GM23248 (cell line): ENCODE measurements at regions not wholly inside any gene's neighbourhood (a gene's known extent, or its start where the extent isn't known, plus 50 kb on each side); places are given as distances from the start of the nearest gene placed in this dataset. TPM values are rescaled to one million over a fixed set of nuclear protein-coding genes. Genes with fewer than 3 reads are reported as not detected.

Source experiments
- DNase-seq: peaks from one replicate; pipeline ENCODE4 v3.0.0-alpha.2; 2015
- H2AFZ ChIP-seq: fragments of 200-600 bp; sonication (generic); 2 replicates; pipeline ENCODE4 v1.6.1; 2016; ENCODE audit warnings: antibody characterized with exemption
- H3F3A ChIP-seq: fragments of 200-600 bp; sonication (generic); 2 replicates; pipeline ENCODE4 v1.6.1; 2016; ENCODE audit warnings: mild to moderate bottlenecking, antibody characterized with exemption, mixed run types; ENCODE audit not compliant: insufficient read depth
- H3K27ac ChIP-seq: fragments of 200-600 bp; sonication (generic); 2 replicates; pipeline ENCODE4 v1.5.1; 2016; ENCODE audit warnings: mild to moderate bottlenecking
- H3K27me3 ChIP-seq: fragments of 200-600 bp; sonication (generic); replicated peaks from 2 replicates; pipeline ENCODE4 v1.6.1; 2016; ENCODE audit warnings: mild to moderate bottlenecking; ENCODE audit not compliant: insufficient read depth
- H3K36me3 ChIP-seq: fragments of 200-600 bp; sonication (generic); 2 replicates; pipeline ENCODE4 v1.6.1; 2016; ENCODE audit warnings: low read depth, mild to moderate bottlenecking
- H3K4me1 ChIP-seq: fragments of 200-600 bp; sonication (generic); 2 replicates; pipeline ENCODE4 v1.6.1; 2016; ENCODE audit warnings: mild to moderate bottlenecking; ENCODE audit not compliant: insufficient read depth
- H3K4me2 ChIP-seq: fragments of 200-600 bp; sonication (generic); one replicate; pipeline ENCODE4 v1.6.1; 2016; ENCODE audit warnings: mild to moderate bottlenecking; ENCODE audit not compliant: unreplicated experiment
- H3K4me3 ChIP-seq: fragments of 200-600 bp; sonication (generic); 2 replicates; pipeline ENCODE4 v1.5.1; 2016; ENCODE audit warnings: mild to moderate bottlenecking
- H3K79me2 ChIP-seq: fragments of 200-600 bp; sonication (generic); 2 replicates; pipeline ENCODE4 v1.6.1; 2016; ENCODE audit warnings: mild to moderate bottlenecking; ENCODE audit not compliant: insufficient read depth
- H3K9ac ChIP-seq: fragments of 200-600 bp; sonication (generic); 2 replicates; pipeline ENCODE4 v1.6.1; 2016; ENCODE audit warnings: mild to moderate bottlenecking
- H3K9me2 ChIP-seq: fragments of 200-600 bp; sonication (generic); 2 replicates; pipeline ENCODE4 v1.6.1; 2016; ENCODE audit warnings: mixed run types, mild to moderate bottlenecking, moderate library complexity; ENCODE audit not compliant: insufficient read depth
- H3K9me3 ChIP-seq: fragments of 200-600 bp; sonication (generic); one replicate; pipeline ENCODE4 v1.6.1; 2017; ENCODE audit warnings: low read depth
- H4K20me1 ChIP-seq: fragments of 200-600 bp; sonication (generic); 2 replicates; pipeline ENCODE4 v1.6.0; 2016; ENCODE audit not compliant: insufficient read depth
- EZH2 ChIP-seq: fragments of 200-600 bp; sonication (generic); IDR thresholded peaks from 2 replicates; pipeline ENCODE4 v1.6.1; 2018; ENCODE audit warnings: antibody characterized with exemption, mild to moderate bottlenecking; ENCODE audit not compliant: insufficient read depth, poor library complexity, severe bottlenecking
- EZH2phosphoT487 ChIP-seq: fragments of 200-600 bp; sonication (generic); IDR thresholded peaks from 2 replicates; pipeline ENCODE4 v1.6.1; 2018; ENCODE audit warnings: antibody characterized with exemption, moderate library complexity, mild to moderate bottlenecking, low read depth; ENCODE audit not compliant: insufficient read depth
- WGBS, 2 experiments: methylation state at CpG; one replicate each; pipeline ENCODE4 v1.1.6; 2015 to 2017; ENCODE audit warnings: low lambda C conversion rate in 2 of 2, low coverage in 1 of 2; ENCODE audit errors: missing lambda C conversion rate in 2 of 2; 5-methylcytosine and 5-hydroxymethylcytosine counted together
- in situ Hi-C: fragments of 300-500 bp; cut with MboI; formaldehyde crosslinking; loops from 2 replicates; pipeline ENCODE4 v1.15.0; 2020
- small RNA-seq: library from RNA; depleted of rRNA; stranded (forward); fragments of <200 nt; gene quantifications from one replicate; pipeline ENCODE3, GENCODE V24; 2014; ENCODE audit warnings: low read depth, low replicate concordance

- H3K9me3 ChIP-seq, result peaks cover 4% of the 10 kb centered on the region
- 43 to 44% methylated on average over 1 of the region's 1 CpG for WGBS, 2 experiments
- H3K9me2 ChIP-seq, result no peaks in the 10 kb centered on the region
These were observed 916.2 kb downstream of the GRIK2 start for GRCh38 chr6:102309700-102310099.

GRCh38 chr6:102300350-102300749 is 906.8 kb downstream of the GRIK2 start:
- Histone ChIP-seq H3K4me2 (no peak overlapping the region), H3K4me1 (no peaks in the 10 kb centered on the region), H3K36me3 (no peaks in the 10 kb centered on the region), H3K4me3 (no peak overlapping the region), H4K20me1 (no peaks in the 10 kb centered on the region), H3F3A (no peaks in the 10 kb centered on the region), H2AFZ (no peak overlapping the region), H3K9ac (no peak overlapping the region), H3K9me2 (no peaks in the 10 kb centered on the region), H3K9me3 (no peaks in the 10 kb centered on the region), H3K27me3 (no peaks in the 10 kb centered on the region), H3K27ac (no peak overlapping the region), H3K79me2 (no peaks in the 10 kb centered on the region)
- TF ChIP-seq EZH2, result no peak
- TF ChIP-seq EZH2phosphoT487, result no peak
- DNase-seq, result no peak
- WGBS, 2 experiments, result 11 to 23% methylated on average over 3 of the region's 3 CpGs
- in situ Hi-C loops, result no loop called here

More at GRCh38 chr6:102309700-102310099, 916.2 kb downstream of the GRIK2 start:
- no peaks in the 10 kb centered on the region for H3K27me3 ChIP-seq
- no peak overlapping the region for H3K4me3 ChIP-seq
- TF ChIP-seq EZH2phosphoT487 (no peak), EZH2 (no peak)
- H4K20me1 ChIP-seq, result no peaks in the 10 kb centered on the region
- no peak overlapping the region for H2AFZ ChIP-seq
- no peak overlapping the region for H3K9ac ChIP-seq
- no peak overlapping the region for H3K4me2 ChIP-seq
- no peaks in the 10 kb centered on the region for H3K79me2 ChIP-seq
- in situ Hi-C loops, result no loop called here
- no peak overlapping the region for H3K27ac ChIP-seq
- no peaks in the 10 kb centered on the region for H3K4me1 ChIP-seq
- H3K36me3 ChIP-seq, result no peaks in the 10 kb centered on the region
- DNase-seq, result no peak
- H3F3A ChIP-seq, result no peaks in the 10 kb centered on the region

GRCh38 chr6:102298051-102298450 is 904.5 kb downstream of the GRIK2 start:
- TF ChIP-seq EZH2phosphoT487 (no peak), EZH2 (no peak)
- in situ Hi-C loops, result no loop called here
- Histone ChIP-seq H3F3A (no peaks in the 10 kb centered on the region), H3K4me1 (no peaks in the 10 kb centered on the region), H3K36me3 (no peaks in the 10 kb centered on the region), H3K9ac (no peak overlapping the region), H3K27me3 (no peaks in the 10 kb centered on the region), H3K79me2 (no peaks in the 10 kb centered on the region), H3K9me3 (no peaks in the 10 kb centered on the region), H3K4me3 (no peak overlapping the region), H2AFZ (no peak overlapping the region), H4K20me1 (no peaks in the 10 kb centered on the region), H3K9me2 (no peaks in the 10 kb centered on the region), H3K4me2 (no peak overlapping the region), H3K27ac (no peak overlapping the region)
- no peak for DNase-seq

Small RNA genes lying in the stretch of these regions (small RNA-seq; reads per million reads assigned to genes)
- not detected for gene RF00438
